Ovary (tissue), 7 donors: ENCODE measurements at regions not wholly inside any gene's neighbourhood (a gene's known extent, or its start where the extent isn't known, plus 50 kb on each side); places are given as distances from the start of the nearest gene placed in this dataset.

Experiments
- DNase-seq, 5 donors: peaks; one replicate each; pipeline ENCODE4 v3.0.0-alpha.2; 2019 to 2020
- H3K27ac ChIP-seq, 2 donors: fragments of 200-600 bp; one replicate each; pipeline versions ENCODE4 v1.5.1 to v1.8.0; 2019 to 2022
- H3K27me3 ChIP-seq: fragments of 200-600 bp; one replicate; pipeline ENCODE4 v1.8.0; 2022
- H3K36me3 ChIP-seq: fragments of 200-600 bp; sonication (generic); one replicate; pipeline ENCODE4 v1.5.1; 2019
- H3K4me1 ChIP-seq: one replicate; pipeline ENCODE4 v1.8.1; 2013; ENCODE audit warnings: mild to moderate bottlenecking, moderate library complexity; ENCODE audit not compliant: insufficient read depth
- H3K4me3 ChIP-seq: fragments of 200-600 bp; sonication (generic); one replicate; pipeline ENCODE4 v1.5.1; 2017
- H3K9me3 ChIP-seq, 2 donors: fragments of 200-600 bp in 1 of 2; sonication (generic) in 1 of 2; one replicate each; pipeline versions ENCODE4 v1.5.1 to v1.8.1; 2013 to 2019; ENCODE audit warnings: mild to moderate bottlenecking in 1 of 2, moderate library complexity in 1 of 2
- EP300 ChIP-seq: sonication (generic); formaldehyde crosslinking; IDR thresholded peaks from one replicate; pipeline ENCODE4 v1.6.1; 2017; ENCODE audit warnings: antibody characterized with exemption
- POLR2A ChIP-seq: fragments of 450-650 bp; IDR thresholded peaks from one replicate; pipeline ENCODE4 v1.6.1; 2017; ENCODE audit warnings: antibody characterized with exemption, mild to moderate bottlenecking, moderate library complexity
- WGBS, 3 donors: extraction: QIAGEN DNeasy Blood & Tissue Kit in 1 of 3; methylation state at CpG; one replicate each; pipeline versions ENCODE4 v1.1.5 to v1.1.7; 2013 to 2017; 5-methylcytosine and 5-hydroxymethylcytosine counted together
- intact Hi-C, 4 donors: fragments of 100-400 bp; cut with DNase I; formaldehyde crosslinking; loops; one replicate each; pipeline versions ENCODE4 v1.11.0 to v1.15.1; 2022 to 2023
- TF ChIP-seq, protein P1 (sequence below), 3 donors: fragments of 450-650 bp in 2 of 3; fragments of 200-600 bp in 1 of 3; IDR thresholded peaks; one replicate each; pipeline versions ENCODE4 v1.5.1 to v1.8.0; 2016 to 2022; ENCODE audit warnings: antibody characterized with exemption in 3 of 3, mild to moderate bottlenecking in 1 of 3
- donor health status: DM: no; HTN: no; CAD: no; lungs with moderate emphysema.
- donor health status: DM: no; HTN: no; CAD: no.
- donor health status: Bipolar disorder and iron deficiency.
- donor health status: DM: no; HTN: no; CAD: no.
- donor health status: DM: yes; HTN: yes; CAD: no.

DNA sequence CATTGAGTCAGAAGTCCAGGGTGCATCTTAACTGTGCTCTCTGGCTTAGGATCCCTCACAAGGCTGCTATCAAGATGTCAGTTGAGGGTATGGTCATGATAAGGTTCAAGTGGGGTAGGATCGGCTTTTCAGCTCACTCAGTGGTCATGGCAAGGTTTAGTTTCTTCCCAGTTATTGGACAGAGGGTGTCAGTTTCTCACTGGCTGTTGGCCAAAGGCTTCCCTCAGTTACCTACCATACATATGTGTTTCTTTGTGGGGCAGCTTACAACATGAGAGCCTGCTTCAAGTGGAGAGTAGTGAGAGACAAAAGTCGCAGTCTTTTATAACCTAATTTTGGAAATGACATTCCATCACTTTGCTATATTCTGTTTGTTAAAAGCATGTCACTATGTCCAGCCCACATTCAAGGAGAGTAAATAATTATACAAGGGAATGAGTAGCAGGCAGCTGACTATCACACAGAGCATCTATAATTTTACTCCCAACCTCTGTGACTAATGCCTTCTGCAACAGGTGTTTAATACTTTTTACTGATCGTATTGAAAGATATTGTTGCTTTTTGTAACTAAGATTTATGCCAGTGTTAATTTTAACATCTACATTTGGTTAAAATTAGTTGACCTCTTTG, 572.8 kb upstream of the FBXO33 start:
- 82 to 95% (median 85%) methylated on average over 3 of the region's 3 CpGs for WGBS, 3 donors
- Histone ChIP-seq H3K36me3 (no peaks in the 10 kb centered on the region), H3K4me3 (no peak overlapping the region), H3K27ac (no peak overlapping the region), H3K27me3 (no peaks in the 10 kb centered on the region), H3K9me3 (no peaks in the 10 kb centered on the region), H3K4me1 (no peaks in the 10 kb centered on the region)
- intact Hi-C loops = no loop called here
- no peak for DNase-seq
- TF ChIP-seq POLR2A (no peak), EP300 (no peak)
- TF ChIP-seq, protein P1, sequence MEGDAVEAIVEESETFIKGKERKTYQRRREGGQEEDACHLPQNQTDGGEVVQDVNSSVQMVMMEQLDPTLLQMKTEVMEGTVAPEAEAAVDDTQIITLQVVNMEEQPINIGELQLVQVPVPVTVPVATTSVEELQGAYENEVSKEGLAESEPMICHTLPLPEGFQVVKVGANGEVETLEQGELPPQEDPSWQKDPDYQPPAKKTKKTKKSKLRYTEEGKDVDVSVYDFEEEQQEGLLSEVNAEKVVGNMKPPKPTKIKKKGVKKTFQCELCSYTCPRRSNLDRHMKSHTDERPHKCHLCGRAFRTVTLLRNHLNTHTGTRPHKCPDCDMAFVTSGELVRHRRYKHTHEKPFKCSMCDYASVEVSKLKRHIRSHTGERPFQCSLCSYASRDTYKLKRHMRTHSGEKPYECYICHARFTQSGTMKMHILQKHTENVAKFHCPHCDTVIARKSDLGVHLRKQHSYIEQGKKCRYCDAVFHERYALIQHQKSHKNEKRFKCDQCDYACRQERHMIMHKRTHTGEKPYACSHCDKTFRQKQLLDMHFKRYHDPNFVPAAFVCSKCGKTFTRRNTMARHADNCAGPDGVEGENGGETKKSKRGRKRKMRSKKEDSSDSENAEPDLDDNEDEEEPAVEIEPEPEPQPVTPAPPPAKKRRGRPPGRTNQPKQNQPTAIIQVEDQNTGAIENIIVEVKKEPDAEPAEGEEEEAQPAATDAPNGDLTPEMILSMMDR (IDR thresholded peaks at IDR 0.05) = no peak

DNA sequence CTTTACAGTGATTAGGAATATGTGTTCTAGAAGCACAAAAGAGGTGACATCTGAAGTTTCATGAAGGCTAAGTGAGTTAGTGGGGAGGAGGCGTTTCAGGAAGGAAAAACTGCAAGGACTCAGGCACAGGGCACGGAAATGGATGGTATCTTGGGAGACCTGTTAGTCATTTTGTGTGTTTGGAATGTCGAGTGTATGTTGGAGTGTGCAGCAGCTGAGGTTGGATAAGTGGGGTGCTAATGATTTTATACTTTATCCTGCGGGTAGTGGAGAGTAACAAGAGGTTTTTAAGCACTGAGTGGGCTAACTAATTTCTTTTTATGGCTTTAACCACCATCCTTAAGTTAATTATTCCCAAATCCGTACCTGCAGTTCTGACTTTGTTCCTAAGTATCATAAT, 571.5 kb upstream of the FBXO33 start:
- Histone ChIP-seq H3K27me3 (no peaks in the 10 kb centered on the region), H3K4me1 (no peaks in the 10 kb centered on the region), H3K4me3 (no peak overlapping the region), H3K9me3 (no peaks in the 10 kb centered on the region), H3K27ac (no peak overlapping the region), H3K36me3 (no peaks in the 10 kb centered on the region)
- DNase-seq = no peak
- WGBS, 3 donors = 69 to 80% (median 71%) methylated on average over 5 of the region's 5 CpGs
- TF ChIP-seq POLR2A = no peak
- TF ChIP-seq, protein P1 (IDR thresholded peaks at IDR 0.05) = no peak
- TF ChIP-seq EP300 = no peak
- intact Hi-C loops = no loop called here

DNA sequence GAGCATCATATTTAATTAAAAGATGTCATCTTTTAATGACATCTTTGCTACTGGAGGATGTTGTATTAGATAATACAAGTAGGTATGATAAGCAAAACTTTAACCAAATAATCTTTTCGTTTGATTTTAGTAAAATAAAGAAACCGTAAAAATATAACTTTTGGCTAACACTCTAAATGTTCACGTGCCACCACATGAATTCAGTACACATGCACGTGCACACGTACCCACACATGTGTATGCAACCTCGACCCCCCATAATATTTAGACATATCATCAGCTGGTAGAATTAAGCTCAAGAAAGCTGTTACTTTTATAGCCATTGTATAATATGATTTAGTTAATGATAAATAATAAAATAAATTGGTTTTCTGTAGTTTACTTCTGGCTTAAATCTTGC, 566.6 kb upstream of the FBXO33 start:
- Histone ChIP-seq H3K9me3 (no peaks in the 10 kb centered on the region), H3K36me3 (no peaks in the 10 kb centered on the region), H3K4me1 (no peaks in the 10 kb centered on the region), H3K27me3 (no peaks in the 10 kb centered on the region), H3K4me3 (no peak overlapping the region), H3K27ac (no peak overlapping the region)
- no peak for DNase-seq
- no peak for TF ChIP-seq POLR2A
- TF ChIP-seq EP300 = no peak
- TF ChIP-seq, protein P1 (IDR thresholded peaks at IDR 0.05) = no peak
- intact Hi-C loops = no loop called here
- 83 to 86% (median 84%) methylated on average over 6 of the region's 6 CpGs for WGBS, 3 donors

DNA sequence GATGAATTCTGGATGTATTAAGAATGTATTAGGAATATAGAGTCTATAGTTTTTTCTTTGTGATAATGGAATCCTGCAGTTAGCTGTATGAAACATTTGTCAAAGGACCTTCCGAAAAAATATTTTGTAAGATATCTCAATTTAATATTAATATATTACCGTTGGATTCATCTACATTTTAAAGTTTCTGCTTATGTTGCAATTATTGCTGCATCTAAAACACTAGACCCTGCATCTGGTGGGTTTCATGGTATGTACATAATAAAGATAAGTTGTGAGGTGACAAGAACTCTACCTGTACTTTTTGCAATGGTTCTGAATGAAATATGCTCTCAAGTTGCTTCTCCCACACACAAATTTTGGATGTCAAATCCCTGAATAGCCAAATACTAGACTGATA, 565.9 kb upstream of the FBXO33 start:
- Histone ChIP-seq H3K27ac (no peak overlapping the region), H3K4me3 (no peak overlapping the region), H3K4me1 (no peaks in the 10 kb centered on the region), H3K36me3 (no peaks in the 10 kb centered on the region), H3K27me3 (no peaks in the 10 kb centered on the region), H3K9me3 (no peaks in the 10 kb centered on the region)
- 90 to 95% (median 92%) methylated on average over 2 of the region's 2 CpGs for WGBS, 3 donors
- intact Hi-C loops = no loop called here
- no peak for TF ChIP-seq EP300
- TF ChIP-seq, protein P1 (IDR thresholded peaks at IDR 0.05) = no peak
- DNase-seq = no peak
